Liver (tissue), 3 donors: ENCODE measurements at regions not wholly inside any gene's neighbourhood (a gene's known extent, or its start where the extent isn't known, plus 50 kb on each side); places are given as distances from the start of the nearest gene placed in this dataset.

Experiments
- CTCF ChIP-seq: fragments of 150-350 bp; IDR thresholded peaks from 2 replicates; pipeline ENCODE4 v1.5.1; 2017; ENCODE audit warnings: improper control_type of control experiment, low read depth, low read length; ENCODE audit not compliant: missing input control
- EGR1 ChIP-seq, 2 donors: IDR thresholded peaks; 2 replicates each; pipeline ENCODE4 v1.6.1; 2016 to 2018; ENCODE audit warnings: antibody characterized with exemption in 2 of 2, low read depth in 2 of 2
- GABPA ChIP-seq, 2 donors: IDR thresholded peaks in 1 of 2; conservative IDR thresholded peaks in 1 of 2; 2 replicates each; pipeline ENCODE4 v1.6.1; 2016; ENCODE audit warnings: antibody characterized with exemption in 2 of 2, mild to moderate bottlenecking in 1 of 2, moderate library complexity in 1 of 2
- MAX ChIP-seq: IDR thresholded peaks from 2 replicates; pipeline ENCODE4 v1.6.1; 2016; ENCODE audit warnings: antibody characterized with exemption
- RAD21 ChIP-seq, 2 donors: IDR thresholded peaks; 2 replicates each; pipeline ENCODE4 v1.6.1; 2016; ENCODE audit warnings: antibody characterized with exemption in 2 of 2, mild to moderate bottlenecking in 2 of 2
- REST ChIP-seq: IDR thresholded peaks from 2 replicates; pipeline ENCODE4 v1.6.1; 2016; ENCODE audit warnings: antibody characterized with exemption, mild to moderate bottlenecking
- RXRA ChIP-seq, 2 donors: IDR thresholded peaks; 2 replicates each; pipeline ENCODE4 v1.6.1; 2017 to 2018; ENCODE audit warnings: antibody characterized with exemption in 2 of 2, mild to moderate bottlenecking in 1 of 2
- SP1 ChIP-seq: IDR thresholded peaks from 2 replicates; pipeline ENCODE4 v1.6.1; 2018; ENCODE audit warnings: antibody characterized with exemption, mild to moderate bottlenecking
- donor health status: healthy.
- donor health status: healthy.

GRCh38 chr11:90805172-90805571 is 582.3 kb upstream of the CHORDC1 start:
- no peak for TF ChIP-seq CTCF
- no peak for TF ChIP-seq EGR1 (IDR thresholded peaks at IDR 0.05; ENCODE audit: low read depth in 2 of 2)
- no peak for TF ChIP-seq RAD21 (IDR thresholded peaks at IDR 0.05)
- TF ChIP-seq RXRA (IDR thresholded peaks at IDR 0.05) = no peak
- no peak for TF ChIP-seq MAX
- TF ChIP-seq GABPA (IDR thresholded peaks at IDR 0.05 in 1 of 2, conservative IDR thresholded peaks at IDR 0.05 in 1 of 2) = no peak
- no peak for TF ChIP-seq REST
- no peak for TF ChIP-seq SP1
